AG04449 (cell line): ENCODE measurements at regions not wholly inside any gene's neighbourhood (a gene's known extent, or its start where the extent isn't known, plus 50 kb on each side); places are given as distances from the start of the nearest gene placed in this dataset.
"Not testable (repeated sequence)": the region's sequence is repeated elsewhere in the genome, so short reads cannot be mapped to it uniquely, and the experiment has no call there.

Experiments
- CTCF ChIA-PET: fragments of 350-600 bp; formaldehyde crosslinking; extraction: SDS; loops from one replicate; lab custom pipeline; 2021; ENCODE audit warnings: antibody characterized with exemption; lab: Yijun Ruan, JAX
- POLR2A ChIA-PET: fragments of 400-600, 350-600 bp; formaldehyde crosslinking; extraction: SDS; loops from one replicate; lab custom pipeline; 2020; ENCODE audit warnings: antibody characterized with exemption, inconsistent platforms; lab: Yijun Ruan, JAX
- DNase-seq: peaks from one replicate; pipeline ENCODE4 v3.0.0-alpha.2; 2010; ENCODE audit warnings: low read depth, low spot score
- H3K4me3 ChIP-seq: 2 replicates; pipeline ENCODE4 v1.5.1; 2011; ENCODE audit warnings: low read depth, mild to moderate bottlenecking, control low read depth, low read length
- TF ChIP-seq, protein P1 (sequence below): IDR thresholded peaks from one replicate; pipeline ENCODE4 v1.5.1; 2011; ENCODE audit warnings: mild to moderate bottlenecking, moderate library complexity, low read length, control low read depth, inconsistent platforms; ENCODE audit not compliant: insufficient read depth; ENCODE audit errors: missing control alignments

DNA sequence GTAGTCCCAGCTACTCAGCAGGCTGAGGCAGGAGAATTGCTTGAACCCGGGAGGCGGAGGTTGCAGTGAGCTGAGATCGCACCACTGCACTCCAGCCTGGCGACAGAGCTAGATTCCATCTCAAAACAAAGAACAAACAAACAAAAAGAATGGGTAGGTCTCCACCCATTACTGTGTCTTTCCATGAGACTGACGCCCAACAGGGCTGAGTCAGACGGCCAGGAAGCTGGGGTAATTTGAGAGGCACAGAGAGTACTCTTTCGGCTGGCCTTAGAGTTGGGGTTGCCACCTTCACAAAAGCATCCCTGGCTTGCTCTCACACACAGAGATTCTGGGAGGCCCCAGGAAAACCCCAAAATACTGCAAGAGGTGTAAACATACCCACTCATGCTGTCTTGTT lies 72.0 kb upstream of the DHRSX start:
- ChIA-PET POLR2A (no interaction called here), CTCF (no interaction called here)
- no peak overlapping the region for H3K4me3 ChIP-seq
- DNase-seq, result no peak
- TF ChIP-seq, protein P1, sequence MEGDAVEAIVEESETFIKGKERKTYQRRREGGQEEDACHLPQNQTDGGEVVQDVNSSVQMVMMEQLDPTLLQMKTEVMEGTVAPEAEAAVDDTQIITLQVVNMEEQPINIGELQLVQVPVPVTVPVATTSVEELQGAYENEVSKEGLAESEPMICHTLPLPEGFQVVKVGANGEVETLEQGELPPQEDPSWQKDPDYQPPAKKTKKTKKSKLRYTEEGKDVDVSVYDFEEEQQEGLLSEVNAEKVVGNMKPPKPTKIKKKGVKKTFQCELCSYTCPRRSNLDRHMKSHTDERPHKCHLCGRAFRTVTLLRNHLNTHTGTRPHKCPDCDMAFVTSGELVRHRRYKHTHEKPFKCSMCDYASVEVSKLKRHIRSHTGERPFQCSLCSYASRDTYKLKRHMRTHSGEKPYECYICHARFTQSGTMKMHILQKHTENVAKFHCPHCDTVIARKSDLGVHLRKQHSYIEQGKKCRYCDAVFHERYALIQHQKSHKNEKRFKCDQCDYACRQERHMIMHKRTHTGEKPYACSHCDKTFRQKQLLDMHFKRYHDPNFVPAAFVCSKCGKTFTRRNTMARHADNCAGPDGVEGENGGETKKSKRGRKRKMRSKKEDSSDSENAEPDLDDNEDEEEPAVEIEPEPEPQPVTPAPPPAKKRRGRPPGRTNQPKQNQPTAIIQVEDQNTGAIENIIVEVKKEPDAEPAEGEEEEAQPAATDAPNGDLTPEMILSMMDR, result no peak

DNA sequence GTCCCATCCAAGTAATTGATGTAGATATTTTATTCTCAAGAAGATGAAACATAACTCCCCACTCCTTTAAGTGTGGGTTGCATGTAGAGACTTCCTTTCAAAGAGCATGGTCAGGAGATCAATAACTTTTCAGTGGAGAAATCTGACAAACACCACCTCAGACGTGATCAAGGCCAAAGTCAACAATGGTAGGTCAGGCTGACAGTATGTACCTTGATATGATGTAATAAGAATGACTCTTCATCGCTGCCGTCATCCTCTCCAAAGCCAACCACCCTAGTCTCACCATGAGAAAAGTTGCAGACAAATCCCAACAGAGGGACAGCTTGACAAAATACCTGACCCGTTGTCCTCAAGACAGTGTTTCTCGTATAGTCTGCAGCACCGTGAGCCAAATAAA lies 67.3 kb upstream of the DHRSX start:
- TF ChIP-seq, protein P1, result no peak
- H3K4me3 ChIP-seq, result no peak overlapping the region
- CTCF ChIA-PET, result no interaction called here
- POLR2A ChIA-PET, result no interaction called here
- DNase-seq, result no peak

DNA sequence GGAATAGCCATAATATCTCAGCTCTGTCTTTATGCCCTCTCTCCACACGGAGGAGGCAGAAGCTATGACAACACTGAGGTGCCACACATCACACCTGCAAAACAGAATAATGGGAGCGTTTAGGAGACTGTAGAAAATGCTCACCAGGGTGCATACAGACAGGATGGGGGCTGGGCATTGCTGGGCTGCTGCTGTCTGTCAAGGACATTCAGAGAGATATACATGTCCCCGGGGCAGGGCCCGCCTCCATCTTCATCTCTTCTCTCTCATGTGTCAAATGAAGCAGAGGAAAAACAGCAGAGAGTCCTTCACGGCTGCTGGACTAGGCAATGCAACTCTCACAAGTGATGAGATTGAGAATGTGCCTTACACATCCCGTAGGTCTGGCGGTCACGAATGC lies 65.3 kb upstream of the DHRSX start:
- ChIA-PET CTCF (no interaction called here), POLR2A (no interaction called here)
- TF ChIP-seq, protein P1, result no peak
- DNase-seq, result no peak
- H3K4me3 ChIP-seq, result no peak overlapping the region

DNA sequence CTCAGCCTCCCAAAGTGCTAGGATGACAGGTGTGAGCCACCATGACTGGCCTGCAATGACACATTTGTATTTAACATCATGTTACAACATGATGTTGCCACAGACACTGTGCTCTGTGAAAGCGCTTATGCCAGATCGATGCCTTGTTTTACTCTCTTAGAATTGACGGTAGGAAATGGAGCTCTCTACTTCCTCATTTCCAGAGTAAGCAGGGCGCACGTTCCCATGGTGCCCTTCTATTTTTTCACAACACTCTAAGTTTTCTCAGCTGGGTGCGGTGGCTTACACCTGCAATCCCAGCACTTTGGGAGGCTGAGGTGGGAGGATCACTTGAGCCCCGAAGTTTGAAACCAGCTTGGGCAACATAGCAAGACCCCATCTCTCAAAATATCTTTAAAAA lies 60.7 kb upstream of the DHRSX start:
- H3K4me3 ChIP-seq, result no peak overlapping the region
- TF ChIP-seq, protein P1, result no peak
- DNase-seq, result no peak
- CTCF ChIA-PET, result no interaction called here
- POLR2A ChIA-PET, result no interaction called here

DNA sequence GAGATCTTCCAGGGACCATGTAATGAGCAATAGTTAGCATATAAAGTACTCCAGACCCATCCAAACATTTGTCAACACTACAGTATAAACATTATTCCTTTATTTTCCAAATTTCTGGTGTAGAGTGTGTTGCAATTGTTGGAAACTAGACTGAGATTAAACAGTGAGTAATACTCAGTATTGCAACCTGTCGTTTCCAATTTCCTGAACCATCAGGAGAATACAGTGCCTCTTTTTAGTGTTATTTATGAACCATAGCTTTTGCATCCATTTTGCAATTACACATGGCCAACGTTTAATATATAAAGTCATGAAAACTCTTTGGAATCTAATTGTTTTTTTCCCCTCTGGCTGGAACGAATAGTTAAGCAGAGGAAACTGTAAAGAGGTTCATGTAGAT lies 58.3 kb upstream of the DHRSX start:
- ChIA-PET POLR2A (no interaction called here), CTCF (no interaction called here)
- H3K4me3 ChIP-seq, result no peak overlapping the region
- DNase-seq, result no peak
- TF ChIP-seq, protein P1, result no peak

DNA sequence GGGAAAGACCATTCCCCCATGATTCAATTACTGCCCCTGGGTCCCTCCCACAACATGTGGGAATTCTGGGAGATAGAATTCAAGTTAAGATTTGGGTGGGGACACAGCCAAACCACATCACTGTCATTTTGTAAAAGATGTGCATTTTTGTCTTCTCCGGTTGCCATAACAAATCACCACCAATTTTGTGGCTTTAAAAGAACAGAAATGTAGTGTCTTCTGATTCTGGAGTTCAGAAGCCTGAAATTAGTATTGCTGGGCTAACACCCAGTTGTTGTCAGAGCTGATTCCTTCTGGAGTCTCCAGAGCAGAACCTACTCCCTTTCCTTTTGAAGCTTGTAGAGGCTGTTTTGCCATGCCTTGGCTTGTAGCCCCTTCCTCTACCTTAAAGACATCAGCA lies 54.1 kb upstream of the DHRSX start:
- no peak overlapping the region for H3K4me3 ChIP-seq
- no peak for DNase-seq
- ChIA-PET CTCF (no interaction called here), POLR2A (no interaction called here)
- TF ChIP-seq, protein P1, result no peak

DNA sequence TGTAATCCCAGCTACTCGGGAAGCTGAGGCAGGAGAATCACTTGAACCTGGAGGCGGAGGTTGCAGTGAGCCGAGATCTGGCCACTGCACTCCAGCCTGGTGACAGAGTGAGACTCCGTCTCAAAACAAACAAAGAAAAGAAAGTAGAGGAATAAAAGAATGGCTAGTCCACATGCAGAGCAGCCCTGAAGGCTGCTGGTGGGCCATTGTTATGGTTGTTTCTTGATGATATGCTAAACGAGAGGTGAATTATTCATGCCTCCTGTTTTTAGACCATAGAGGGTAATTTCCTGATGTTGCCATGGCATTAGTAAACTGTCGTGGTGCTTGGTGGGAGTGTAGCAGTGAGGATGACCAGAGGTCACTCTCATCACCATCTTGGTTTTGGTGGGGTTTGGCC lies 53.3 kb upstream of the DHRSX start:
- H3K4me3 ChIP-seq, CTCF ChIA-PET, DNase-seq, POLR2A ChIA-PET: not testable (repeated sequence)
